ENCODE measurements at regions not wholly inside any gene's neighbourhood (a gene's known extent, or its start where the extent isn't known, plus 50 kb on each side); places are given as distances from the start of the nearest gene placed in this dataset.

DNA sequence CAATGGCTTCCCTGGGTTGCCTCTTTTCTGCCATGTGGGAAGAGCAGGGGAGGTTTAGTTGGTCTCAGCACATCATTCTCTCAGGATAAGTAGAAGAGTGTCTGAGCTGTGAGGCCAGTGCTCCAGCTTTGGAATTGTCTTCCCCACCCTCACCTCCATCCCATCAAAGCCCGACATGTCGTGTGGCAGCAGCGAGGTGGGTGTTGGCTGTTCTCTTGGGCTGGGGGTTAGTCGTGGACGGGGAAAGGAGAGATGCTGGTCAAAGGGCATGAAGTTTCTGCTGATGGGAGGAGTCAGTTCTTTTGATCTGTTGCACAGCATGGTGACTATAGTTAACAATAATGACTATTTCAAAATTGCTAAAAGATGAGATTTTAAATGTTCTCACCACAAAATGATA lies 404.2 kb downstream of the TMEM121 start:
- Histone ChIP-seq H2BK120ac (replicated peaks; ENCODE audit: low read depth, low read length) (no peak overlapping the region), H3K9me3 (ENCODE audit: insufficient read depth in 2 of 2, low read depth in 1 of 2, low read length in 1 of 2) (peaks cover 52 to 88% of the 10 kb centered on the region in 2 experiments), H3K18ac (ENCODE audit: extremely low read depth, low read length) (no peak overlapping the region), H3K4me1 (replicated peaks in 1 of 4; ENCODE audit: control insufficient read depth in 3 of 4, insufficient read depth in 4 of 4, low read length in 3 of 4) (no peaks in the 10 kb centered on the region), H3K27me3 (replicated peaks in 1 of 4; ENCODE audit: control insufficient read depth in 3 of 4, extremely low read depth in 1 of 4, insufficient read depth in 3 of 4, low read length in 3 of 4) (no peaks in the 10 kb centered on the region), H3K36me3 (ENCODE audit: control insufficient read depth in 2 of 4, insufficient read depth in 4 of 4, low read length in 3 of 4) (no peaks in the 10 kb centered on the region), H3K27ac (ENCODE audit: low read depth, low read length) (no peak overlapping the region), H3K4me3 (ENCODE audit: extremely low read depth in 1 of 4, insufficient read depth in 2 of 4, low read depth in 3 of 4, low read length in 4 of 4) (no peak overlapping the region), H4K20me1 (replicated peaks in 1 of 2; ENCODE audit: control insufficient read depth in 1 of 2, insufficient read depth in 2 of 2, low read length in 2 of 2) (no peaks in the 10 kb centered on the region), H3K56ac (replicated peaks; ENCODE audit: insufficient read length, low read depth, low read length) (no peak overlapping the region), H2AK5ac (ENCODE audit: low read depth, low read length) (no peak overlapping the region), H2AFZ (ENCODE audit: low read length) (no peak overlapping the region), H2BK20ac (ENCODE audit: low read length) (no peak overlapping the region), H2BK15ac (ENCODE audit: low read length) (no peak overlapping the region), H2BK12ac (ENCODE audit: low read depth, low read length) (no peak overlapping the region), H3K23ac (ENCODE audit: insufficient read length) (no peak overlapping the region), H3K9ac (replicated peaks in 1 of 4; ENCODE audit: extremely low read depth in 1 of 4, low read depth in 3 of 4, low read length in 3 of 4) (no peak overlapping the region), H3K14ac (ENCODE audit: insufficient read length) (no peak overlapping the region), H2BK5ac (ENCODE audit: low read depth, low read length) (no peak overlapping the region), H3K79me2 (ENCODE audit: control insufficient read depth in 1 of 2, insufficient read depth in 2 of 2, low read length in 2 of 2) (no peaks in the 10 kb centered on the region), H3K23me2 (ENCODE audit: low read depth, low read length) (no peaks in the 10 kb centered on the region), H4K91ac (replicated peaks; ENCODE audit: insufficient read length, low read length) (no peak overlapping the region), H3K4me2 (ENCODE audit: insufficient read depth in 1 of 2, low read depth in 2 of 2, low read length in 2 of 2) (no peak overlapping the region), H3K79me1 (ENCODE audit: low read depth, low read length) (no peaks in the 10 kb centered on the region), H4K8ac (ENCODE audit: extremely low read depth, insufficient read depth, low read length) (no peak overlapping the region), H3K4ac (replicated peaks; ENCODE audit: insufficient read length, low read depth, low read length) (no peak overlapping the region), H4K5ac (ENCODE audit: insufficient read length, low read depth, low read length) (no peak overlapping the region)
- no peak for FAIRE-seq
- WGBS, 2 experiments (ENCODE audit: extremely low coverage in 1 of 2, insufficient coverage in 1 of 2, insufficient read length in 1 of 2, insufficient replicate concordance in 2 of 2, low coverage in 1 of 2, low lambda C conversion rate in 2 of 2, missing lambda C conversion rate in 1 of 2), result 93% methylated on average over 5 of the region's 5 CpGs; no CpG with 5 or more reads in 1 of the 2 experiments
- CTCF ChIA-PET (ENCODE audit: partially characterized antibody), result no interaction called here
- TF ChIP-seq SUZ12 (IDR thresholded peaks at IDR 0.05; ENCODE audit: low read length) (no peak), SP2 (IDR thresholded peaks at IDR 0.05; ENCODE audit: low read length) (no peak), ATF2 (IDR thresholded peaks at IDR 0.05; ENCODE audit: low read length) (no peak), FOSL1 (IDR thresholded peaks at IDR 0.05; ENCODE audit: insufficient read depth, low read depth, low read length) (no peak)
- POLR2A ChIA-PET (ENCODE audit: partially characterized antibody), result no interaction called here
- no peak for DNase-seq (ENCODE audit: low read depth in 1 of 2, low spot score in 2 of 2)

All from H1 (cell line).